GM23338 (cell line): ENCODE measurements at regions not wholly inside any gene's neighbourhood (a gene's known extent, or its start where the extent isn't known, plus 50 kb on each side); places are given as distances from the start of the nearest gene placed in this dataset.

ENCODE experiments used
- ATAC-seq: fragments of 200-7000 bp; cut with Tn5 transposase; 3 replicates; pipeline ENCODE4 v1.9.1; 2020
- DNase-seq: peaks from one replicate; pipeline ENCODE4 v3.0.0-alpha.2; 2015; ENCODE audit warnings: low spot score
- H2AFZ ChIP-seq: fragments of 200-600 bp; sonication (generic); 2 replicates; pipeline ENCODE4 v1.8.0; 2016; ENCODE audit warnings: antibody characterized with exemption, mild to moderate bottlenecking, moderate library complexity
- H3F3A ChIP-seq: fragments of 200-600 bp; sonication (generic); replicated peaks from 2 replicates; pipeline ENCODE4 v1.8.0; 2017; ENCODE audit warnings: antibody characterized with exemption, mixed run types, low read depth
- H3K27ac ChIP-seq: fragments of 200-600 bp; sonication (generic); 2 replicates; pipeline ENCODE4 v1.6.1; 2016; ENCODE audit warnings: low read depth
- H3K27me3 ChIP-seq: fragments of 200-600 bp; sonication (generic); 2 replicates; pipeline ENCODE4 v1.8.0; 2016; ENCODE audit warnings: mild to moderate bottlenecking, mixed run types, moderate library complexity; ENCODE audit not compliant: insufficient read depth
- H3K36me3 ChIP-seq: fragments of 200-600 bp; sonication (generic); 2 replicates; pipeline ENCODE4 v1.8.0; 2016; ENCODE audit warnings: mild to moderate bottlenecking; ENCODE audit not compliant: insufficient read depth
- H3K4me1 ChIP-seq: fragments of 200-600 bp; sonication (generic); 2 replicates; pipeline ENCODE4 v1.8.0; 2016; ENCODE audit warnings: mild to moderate bottlenecking, moderate library complexity; ENCODE audit not compliant: insufficient read depth
- H3K4me2 ChIP-seq: fragments of 200-600 bp; sonication (generic); 2 replicates; pipeline ENCODE4 v1.7.1; 2017; ENCODE audit warnings: mixed run types
- H3K4me3 ChIP-seq: fragments of 200-600 bp; sonication (generic); 2 replicates; pipeline ENCODE4 v1.6.1; 2016; ENCODE audit warnings: mixed run types
- H3K79me2 ChIP-seq: fragments of 200-600 bp; sonication (generic); replicated peaks from 2 replicates; pipeline ENCODE4 v1.8.0; 2017; ENCODE audit warnings: mild to moderate bottlenecking; ENCODE audit not compliant: insufficient read depth
- H3K9me2 ChIP-seq: fragments of 200-600 bp; sonication (generic); 2 replicates; pipeline ENCODE4 v1.8.0; 2017; ENCODE audit not compliant: insufficient read depth
- H4K20me1 ChIP-seq: fragments of 200-600 bp; sonication (generic); replicated peaks from 2 replicates; pipeline ENCODE4 v1.8.0; 2017; ENCODE audit warnings: mild to moderate bottlenecking; ENCODE audit not compliant: insufficient read depth
- H3K27ac Mint-ChIP-seq: 2 replicates; pipeline ENCODE4 v1.8.0; 2020; ENCODE audit warnings: inconsistent platforms, mild to moderate bottlenecking, moderate library complexity, mixed read lengths
- H3K27me3 Mint-ChIP-seq: 3 replicates; pipeline ENCODE4 v1.8.0; 2022; ENCODE audit warnings: low read depth, mild to moderate bottlenecking, moderate library complexity, mixed read lengths, inconsistent platforms; ENCODE audit not compliant: insufficient read depth, poor library complexity
- H3K36me3 Mint-ChIP-seq: 3 replicates; pipeline ENCODE4 v1.8.0; 2021; ENCODE audit warnings: low read depth, mild to moderate bottlenecking, inconsistent platforms, moderate library complexity, mixed read lengths
- H3K4me1 Mint-ChIP-seq: 3 replicates; pipeline ENCODE4 v1.8.0; 2020; ENCODE audit warnings: mild to moderate bottlenecking, inconsistent platforms, mixed read lengths
- H3K4me3 Mint-ChIP-seq: 3 replicates; pipeline ENCODE4 v1.8.0; 2021; ENCODE audit warnings: moderate library complexity, mild to moderate bottlenecking, inconsistent platforms, mixed read lengths
- H3K9me3 Mint-ChIP-seq: 3 replicates; pipeline ENCODE4 v1.8.0; 2020; ENCODE audit warnings: moderate library complexity, mild to moderate bottlenecking, inconsistent platforms, mixed read lengths
- CTCF ChIP-seq, 2 experiments: fragments of 200-600 bp in 1 of 2; sonication (generic) in 1 of 2; conservative IDR thresholded peaks; 2 replicates each; pipeline versions ENCODE4 v1.5.1 to v1.6.1; 2016 to 2017; ENCODE audit warnings: antibody characterized with exemption in 2 of 2, low read depth in 2 of 2, mild to moderate bottlenecking in 2 of 2, moderate library complexity in 1 of 2
- JUNB ChIP-seq: IDR thresholded peaks from one replicate; pipeline ENCODE4 v1.6.1; 2016; ENCODE audit warnings: antibody characterized with exemption; ENCODE audit not compliant: unreplicated experiment
- NANOG ChIP-seq: IDR thresholded peaks from 2 replicates; pipeline ENCODE4 v1.6.1; 2016; ENCODE audit warnings: antibody characterized with exemption, borderline replicate concordance
- STAT1 ChIP-seq: IDR thresholded peaks from one replicate; pipeline ENCODE4 v1.6.1; 2016; ENCODE audit warnings: antibody characterized with exemption; ENCODE audit not compliant: unreplicated experiment
- ZNF462 ChIP-seq: fragments of 250-450 bp; sonication (Bioruptor Pico); IDR thresholded peaks from 2 replicates; pipeline ENCODE4 v1.5.0; 2020; ENCODE audit warnings: mild to moderate bottlenecking, moderate library complexity

GRCh38 chr1:238239343-238239742, 348.6 kb upstream of the ZP4 start:
- Mint-ChIP-seq H3K27ac (no peak overlapping the region), H3K4me3 (no peak overlapping the region), H3K4me1 (no peaks in the 10 kb centered on the region), H3K9me3 (peaks cover 6% of the 10 kb centered on the region), H3K36me3 (peaks cover 5% of the 10 kb centered on the region), H3K27me3 (no peaks in the 10 kb centered on the region)
- ATAC-seq (no peak), DNase-seq (no peak)
- H3K79me2 ChIP-seq: no peaks in the 10 kb centered on the region
- no peaks in the 10 kb centered on the region for H3K4me1 ChIP-seq
- no peak overlapping the region for H3K27ac ChIP-seq
- H3K9me2 ChIP-seq: 0 out of 2 replicates have a peak, but pooled peaks cover 3% of the 10 kb centered on the region
- no peak for TF ChIP-seq ZNF462 (CRISPR knock-in tag)
- TF ChIP-seq NANOG: no peak
- H3K4me2 ChIP-seq: no peak overlapping the region
- no peak overlapping the region for H3K4me3 ChIP-seq
- H3K27me3 ChIP-seq: no peaks in the 10 kb centered on the region
- no peaks in the 10 kb centered on the region for H3K36me3 ChIP-seq
- H4K20me1 ChIP-seq: no peaks in the 10 kb centered on the region
- H2AFZ ChIP-seq: no peak overlapping the region
- no peaks in the 10 kb centered on the region for H3F3A ChIP-seq

- Histone ChIP-seq H3K9me2 (no peaks in the 10 kb centered on the region), H3K4me1 (no peaks in the 10 kb centered on the region), H3K4me2 (no peak overlapping the region), H3K4me3 (no peak overlapping the region), H3F3A (no peaks in the 10 kb centered on the region), H3K36me3 (no peaks in the 10 kb centered on the region), H3K27me3 (no peaks in the 10 kb centered on the region), H3K27ac (no peak overlapping the region), H4K20me1 (no peaks in the 10 kb centered on the region), H2AFZ (no peak overlapping the region), H3K79me2 (no peaks in the 10 kb centered on the region)
- no peak for ATAC-seq
- peaks cover 5% of the 10 kb centered on the region for H3K36me3 Mint-ChIP-seq
- H3K9me3 Mint-ChIP-seq: peaks cover 6% of the 10 kb centered on the region
- H3K27ac Mint-ChIP-seq: no peak overlapping the region
- H3K4me3 Mint-ChIP-seq: no peak overlapping the region
- TF ChIP-seq STAT1 (no peak), JUNB (no peak), CTCF (conservative IDR thresholded peaks at IDR 0.05; ENCODE audit: low read depth in 2 of 2) (peak in 1 of 2 experiments; percentile 28; a peak in 2 of 4 replicates)
- no peaks in the 10 kb centered on the region for H3K4me1 Mint-ChIP-seq
- no peak for DNase-seq
- no peaks in the 10 kb centered on the region for H3K27me3 Mint-ChIP-seq
These were observed 343.2 kb upstream of the ZP4 start for GRCh38 chr1:238233966-238234365.
